ENCODE measurements at regions not wholly inside any gene's neighbourhood (a gene's known extent, or its start where the extent isn't known, plus 50 kb on each side); places are given as distances from the start of the nearest gene placed in this dataset.

DNA sequence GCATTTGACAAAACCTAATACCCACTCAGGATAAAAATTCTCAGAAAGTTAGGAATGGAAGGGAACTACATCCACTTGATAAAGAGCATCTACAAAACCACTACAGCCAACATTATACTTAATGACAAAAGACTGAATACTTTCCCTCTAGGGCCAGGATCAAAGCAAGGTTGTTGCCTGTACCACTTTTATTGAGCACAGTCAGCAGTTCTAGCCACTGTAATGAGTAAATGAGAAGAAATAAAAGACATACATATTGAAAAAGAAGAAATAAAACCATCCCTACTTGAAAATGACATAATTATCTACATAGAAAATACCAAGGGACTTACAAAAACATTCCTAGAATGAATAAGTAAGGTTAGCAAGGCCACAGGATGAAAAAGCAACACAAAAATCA, 194.8 kb upstream of the ZNF507 start:
- TF ChIP-seq, protein P1, sequence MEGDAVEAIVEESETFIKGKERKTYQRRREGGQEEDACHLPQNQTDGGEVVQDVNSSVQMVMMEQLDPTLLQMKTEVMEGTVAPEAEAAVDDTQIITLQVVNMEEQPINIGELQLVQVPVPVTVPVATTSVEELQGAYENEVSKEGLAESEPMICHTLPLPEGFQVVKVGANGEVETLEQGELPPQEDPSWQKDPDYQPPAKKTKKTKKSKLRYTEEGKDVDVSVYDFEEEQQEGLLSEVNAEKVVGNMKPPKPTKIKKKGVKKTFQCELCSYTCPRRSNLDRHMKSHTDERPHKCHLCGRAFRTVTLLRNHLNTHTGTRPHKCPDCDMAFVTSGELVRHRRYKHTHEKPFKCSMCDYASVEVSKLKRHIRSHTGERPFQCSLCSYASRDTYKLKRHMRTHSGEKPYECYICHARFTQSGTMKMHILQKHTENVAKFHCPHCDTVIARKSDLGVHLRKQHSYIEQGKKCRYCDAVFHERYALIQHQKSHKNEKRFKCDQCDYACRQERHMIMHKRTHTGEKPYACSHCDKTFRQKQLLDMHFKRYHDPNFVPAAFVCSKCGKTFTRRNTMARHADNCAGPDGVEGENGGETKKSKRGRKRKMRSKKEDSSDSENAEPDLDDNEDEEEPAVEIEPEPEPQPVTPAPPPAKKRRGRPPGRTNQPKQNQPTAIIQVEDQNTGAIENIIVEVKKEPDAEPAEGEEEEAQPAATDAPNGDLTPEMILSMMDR (IDR thresholded peaks at IDR 0.05; ENCODE audit: low read depth, low read length), result no peak
- no peak overlapping the region for H3K4me3 ChIP-seq (ENCODE audit: low read depth, low read length)

DNA sequence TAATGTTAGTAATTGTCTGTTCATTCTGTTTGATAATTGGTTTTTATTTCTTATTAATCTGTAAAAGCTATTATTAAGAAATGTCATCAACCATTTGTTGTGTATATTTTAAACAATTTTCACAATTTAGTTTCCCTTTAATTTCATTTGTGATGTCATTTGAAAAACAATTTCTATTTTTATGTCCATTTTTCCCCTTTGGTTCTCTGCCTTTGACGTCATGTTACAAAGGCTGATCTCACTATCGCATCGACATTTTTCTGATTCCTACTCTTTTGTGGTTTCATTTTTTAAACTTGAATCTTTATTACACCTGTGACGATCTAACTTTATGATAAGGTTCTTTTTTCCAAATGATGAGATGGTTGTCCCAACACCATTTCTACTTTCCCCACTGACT, 191.0 kb upstream of the ZNF507 start:
- TF ChIP-seq, protein P1 (IDR thresholded peaks at IDR 0.05; ENCODE audit: low read depth, low read length), result no peak
- no peak overlapping the region for H3K4me3 ChIP-seq (ENCODE audit: low read depth, low read length)

DNA sequence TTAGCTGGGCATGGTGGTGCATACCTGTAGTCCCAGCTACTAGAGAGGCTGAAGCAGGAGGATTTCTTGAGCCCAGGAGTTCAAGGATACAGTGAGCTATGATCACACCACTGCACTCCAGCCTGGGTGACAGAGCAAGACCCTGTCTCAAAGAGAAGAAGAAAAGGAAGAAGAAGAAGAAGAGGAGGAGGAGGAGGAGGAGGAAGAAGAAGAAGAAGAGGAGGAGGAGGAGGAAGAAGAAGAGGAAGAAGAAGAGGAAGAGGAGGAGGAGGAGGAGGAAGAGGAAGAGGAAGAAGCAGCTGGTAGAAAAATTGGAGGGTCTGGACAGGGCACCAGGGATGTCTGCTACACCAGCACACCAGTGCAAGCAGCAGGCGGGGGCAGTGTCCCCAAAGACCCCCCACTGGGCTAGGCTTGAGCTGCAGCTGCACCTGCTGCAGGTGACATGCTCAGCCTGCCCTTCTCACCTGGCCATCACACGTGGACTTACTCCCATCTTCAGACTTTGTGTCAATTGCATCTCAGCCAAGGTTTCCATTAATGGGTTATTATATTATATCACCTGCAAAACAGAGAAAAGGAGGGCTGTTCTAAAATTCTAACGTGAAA, 180.9 kb upstream of the ZNF507 start:
- H3K4me3 ChIP-seq (ENCODE audit: low read depth, low read length), result no peak overlapping the region
- TF ChIP-seq, protein P1 (IDR thresholded peaks at IDR 0.05; ENCODE audit: low read depth, low read length), result no peak

DNA sequence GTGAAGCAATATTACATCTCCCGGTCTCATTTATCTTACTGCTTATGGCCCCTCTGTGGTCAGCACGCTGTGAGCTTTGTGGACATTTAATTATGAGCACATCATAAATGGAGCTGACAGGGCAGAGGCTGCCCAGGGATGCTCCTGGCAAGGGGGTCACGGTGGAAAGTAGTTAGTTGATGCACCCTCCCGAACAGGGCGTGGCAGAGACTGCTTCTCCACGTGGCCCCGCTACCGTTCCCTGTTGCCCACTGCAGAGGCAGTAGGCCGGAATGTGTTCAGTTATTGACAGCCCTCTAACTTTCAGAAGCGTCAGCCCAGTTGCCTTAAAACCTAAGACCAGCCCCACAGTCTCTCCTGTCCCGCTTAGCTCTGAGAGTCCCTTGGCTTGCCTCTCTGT, 180.3 kb upstream of the ZNF507 start:
- TF ChIP-seq, protein P1 (IDR thresholded peaks at IDR 0.05; ENCODE audit: low read depth, low read length), result no peak
- no peak overlapping the region for H3K4me3 ChIP-seq (ENCODE audit: low read depth, low read length)

DNA sequence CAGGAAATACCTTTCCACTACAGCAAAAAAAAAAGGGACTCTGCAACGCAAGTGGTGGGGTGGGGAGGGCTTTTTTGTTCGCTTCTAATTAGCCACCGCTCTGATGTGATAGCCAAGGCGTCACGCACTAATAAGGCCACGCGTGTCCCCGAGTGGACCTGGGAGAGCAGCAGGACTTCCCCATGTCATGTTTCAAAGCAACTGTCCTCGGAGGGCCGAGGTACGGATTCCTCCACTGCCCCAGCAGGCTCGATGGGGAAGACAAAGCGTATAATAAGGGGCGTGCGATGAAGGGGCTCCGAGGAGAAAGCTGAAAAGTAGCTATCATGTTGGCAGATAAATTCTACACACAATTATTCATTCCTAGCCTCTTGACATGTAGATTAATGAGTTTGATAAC, 179.7 kb upstream of the ZNF507 start:
- TF ChIP-seq, protein P1 (IDR thresholded peaks at IDR 0.05; ENCODE audit: low read depth, low read length), result no peak
- no peak overlapping the region for H3K4me3 ChIP-seq (ENCODE audit: low read depth, low read length)

DNA sequence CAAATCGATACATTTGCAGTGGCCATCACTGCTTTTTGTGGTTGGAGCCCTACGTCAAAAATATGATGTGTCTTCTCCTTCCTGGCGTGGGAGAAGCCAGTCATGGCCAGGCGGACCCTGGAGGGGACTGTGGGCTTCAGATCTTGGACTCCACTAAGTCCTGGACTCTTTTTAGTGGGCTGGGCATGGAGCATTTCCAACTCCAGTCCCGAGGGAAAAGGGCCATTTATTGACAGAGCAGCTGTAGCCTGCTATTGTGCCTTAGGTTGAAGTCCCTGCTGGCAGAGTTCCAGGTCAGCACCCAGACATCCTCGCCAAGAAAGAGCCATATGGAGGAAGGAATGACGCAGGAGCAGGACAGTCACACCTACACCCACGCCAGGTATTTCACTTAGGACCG, 179.2 kb upstream of the ZNF507 start:
- TF ChIP-seq, protein P1 (IDR thresholded peaks at IDR 0.05; ENCODE audit: low read depth, low read length), result no peak
- H3K4me3 ChIP-seq (ENCODE audit: low read depth, low read length), result no peak overlapping the region

DNA sequence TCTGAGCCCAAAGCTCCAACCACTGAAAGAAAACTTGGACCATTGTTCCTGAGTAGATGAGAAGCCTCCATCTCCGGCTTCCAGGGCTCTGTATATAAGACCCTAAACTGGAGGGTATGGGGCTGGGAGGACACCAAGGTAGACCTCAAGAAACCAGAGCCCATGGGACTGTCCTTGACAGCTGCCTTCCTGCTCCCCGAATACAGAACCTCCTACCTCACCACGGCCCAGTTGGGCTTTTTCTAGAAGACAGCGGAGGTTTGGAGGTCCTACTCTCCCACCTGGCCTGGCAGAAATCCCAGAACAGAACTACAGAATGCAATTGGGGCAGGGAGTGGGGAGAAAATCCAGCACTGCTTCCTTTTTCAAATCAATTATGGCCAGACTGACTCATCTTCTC, 177.3 kb upstream of the ZNF507 start:
- H3K4me3 ChIP-seq (ENCODE audit: low read depth, low read length), result no peak overlapping the region
- TF ChIP-seq, protein P1 (IDR thresholded peaks at IDR 0.05; ENCODE audit: low read depth, low read length), result no peak

All from WI38 (cell line).